HG02884 (cell line): ENCODE measurements at regions not wholly inside any gene's neighbourhood (a gene's known extent, or its start where the extent isn't known, plus 50 kb on each side); places are given as distances from the start of the nearest gene placed in this dataset.

Source experiments
- ATAC-seq: cut with Tn5 transposase; IDR thresholded peaks from one replicate; pipeline ENCODE4 v1.9.1; 2021; ENCODE audit warnings: mild to moderate bottlenecking, moderate library complexity; ENCODE audit not compliant: unreplicated experiment

GRCh38 chr6:165920896-165921671, 246.6 kb downstream of the TBXT start:
- no peak for ATAC-seq

- ATAC-seq: no peak
Observed at GRCh38 chr6:165917576-165917975, 250.1 kb downstream of the TBXT start.

DNA sequence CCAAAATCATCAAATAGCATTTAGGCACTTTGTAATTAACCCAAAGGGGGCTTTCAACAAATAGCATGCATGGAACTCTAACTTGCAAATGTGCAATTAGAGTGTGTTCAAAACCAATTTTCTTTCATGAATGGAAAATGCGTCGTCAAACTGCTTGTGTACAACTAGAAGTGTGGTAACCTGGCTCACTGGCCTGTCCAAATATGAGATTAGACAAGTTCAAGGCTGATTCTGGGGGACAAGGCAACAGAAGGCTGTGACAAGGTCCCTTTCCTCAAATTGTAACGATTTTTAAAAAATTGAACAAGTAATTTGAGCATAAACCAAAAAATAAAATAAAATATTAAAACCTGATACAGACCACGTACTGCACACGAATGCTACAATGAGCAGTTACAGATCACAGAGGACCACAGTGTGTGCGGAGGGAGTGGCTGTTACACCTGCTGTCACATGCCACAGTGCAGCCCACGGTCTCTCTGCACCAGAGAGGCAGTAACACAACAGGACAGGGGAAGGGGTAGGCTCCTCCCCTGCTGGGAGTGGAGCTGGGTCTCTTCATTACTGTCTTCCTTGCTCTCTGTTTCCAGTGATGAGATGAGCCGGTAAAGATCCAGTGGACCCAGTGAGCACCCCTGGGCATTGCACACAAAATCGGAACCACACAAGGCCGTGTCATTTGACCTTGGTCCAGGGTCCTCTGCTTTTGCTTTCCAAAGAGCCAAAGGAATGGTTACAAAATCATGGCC, 252.2 kb upstream of the PDE10A start:
- no peak for ATAC-seq

DNA sequence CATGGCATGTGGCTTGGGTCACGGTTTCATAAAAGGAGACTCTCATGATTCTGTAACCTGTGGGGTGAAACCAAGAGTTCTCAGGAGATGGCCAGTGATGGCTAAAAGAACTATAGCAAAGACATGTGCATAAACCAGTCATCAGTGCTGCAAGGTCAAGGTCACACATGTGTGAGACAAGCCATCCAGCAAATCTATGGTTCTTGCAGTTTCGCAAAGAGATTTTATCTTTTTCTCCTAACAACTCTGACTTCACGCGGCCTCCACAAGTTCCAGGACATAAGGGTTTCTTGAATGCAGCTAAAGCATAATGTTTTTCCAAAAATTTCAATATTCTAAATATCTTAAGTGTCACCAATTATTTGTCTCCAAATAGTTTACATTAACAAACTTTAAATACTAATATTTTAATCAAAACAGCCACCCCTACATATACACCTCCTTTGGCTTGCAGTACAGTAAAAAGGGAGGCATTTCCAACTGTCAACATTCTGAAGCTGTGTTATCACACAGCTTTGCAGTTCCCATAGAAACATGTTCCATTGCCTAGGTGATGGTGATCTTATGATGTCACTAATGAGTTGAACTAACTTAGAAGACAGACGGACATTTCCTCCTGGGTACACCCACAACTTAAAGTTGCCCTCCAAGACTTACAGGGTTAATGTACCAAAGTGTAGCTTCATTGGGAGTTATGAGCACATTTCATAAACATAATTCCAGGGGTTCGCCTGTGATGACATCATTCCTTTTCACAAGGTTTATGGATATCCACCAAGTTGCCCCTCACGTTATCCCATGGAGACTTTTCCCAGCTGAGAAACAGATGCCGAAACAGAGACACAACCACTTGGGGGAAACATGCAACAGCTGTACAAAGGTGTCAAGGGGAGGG, 250.9 kb upstream of the PDE10A start:
- no peak for ATAC-seq

GRCh38 chr6:165910184-165910966, 247.3 kb upstream of the PDE10A start:
- ATAC-seq: no peak

GRCh38 chr6:165906736-165907135, 243.7 kb upstream of the PDE10A start:
- no peak for ATAC-seq

DNA sequence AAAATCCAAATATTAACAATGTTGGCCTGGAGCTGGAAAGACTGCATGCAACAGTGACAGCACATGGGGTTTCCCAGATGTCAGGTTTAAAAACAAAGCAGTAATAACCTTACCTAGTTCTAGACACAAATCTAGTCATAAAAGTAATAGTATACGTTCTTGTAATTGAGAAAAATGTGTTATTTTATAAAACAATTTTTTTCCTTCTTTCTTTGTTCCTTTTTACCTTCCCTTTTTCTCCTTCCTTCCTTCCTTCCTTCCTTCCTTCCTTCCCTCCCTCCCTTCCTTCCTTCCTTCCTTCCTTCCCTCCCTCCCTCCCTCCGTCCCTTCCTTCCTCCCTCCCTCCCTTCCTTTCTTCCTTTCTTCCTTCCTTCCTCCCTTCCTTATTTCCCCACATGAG, 242.7 kb upstream of the PDE10A start:
- ATAC-seq: no peak

DNA sequence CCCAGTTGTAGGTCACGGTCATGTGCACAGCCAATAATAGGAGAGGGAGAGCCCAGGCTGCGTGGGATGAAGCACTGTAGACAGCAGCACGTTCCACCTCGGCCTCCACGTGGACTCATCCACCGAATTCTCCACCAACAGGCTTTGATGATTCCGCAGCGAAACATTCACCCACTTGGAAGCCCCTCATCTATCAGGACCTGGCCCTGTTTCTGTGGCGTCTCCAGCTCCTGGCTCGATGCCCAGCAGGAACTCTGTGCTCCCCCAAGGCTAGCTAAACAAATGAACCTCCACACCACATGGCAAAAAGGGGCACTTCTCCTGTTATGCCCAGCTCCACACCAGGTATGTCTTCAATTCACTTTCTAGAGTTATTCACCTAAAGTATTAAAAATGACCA, 237.9 kb upstream of the PDE10A start:
- ATAC-seq: no peak

DNA sequence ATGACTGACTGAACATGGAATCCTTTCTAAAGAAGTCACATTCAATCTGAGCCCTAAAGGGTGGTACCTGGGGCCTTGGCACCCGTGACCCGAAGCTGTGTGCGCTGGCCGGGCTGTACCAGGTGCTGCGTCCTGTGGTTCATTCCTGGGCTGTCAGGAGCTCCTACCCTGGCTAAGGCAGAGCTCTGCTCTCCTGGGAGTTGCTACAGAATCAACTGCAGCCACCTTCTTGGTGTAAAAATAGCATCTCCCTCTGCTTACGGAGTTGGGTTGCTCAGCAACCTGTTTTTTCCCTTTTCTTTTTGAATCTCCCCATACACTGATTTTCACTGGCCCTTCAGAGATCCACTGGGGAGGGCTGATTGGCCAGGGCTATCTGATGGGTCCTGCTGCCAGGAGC, 236.6 kb upstream of the PDE10A start:
- ATAC-seq: no peak

DNA sequence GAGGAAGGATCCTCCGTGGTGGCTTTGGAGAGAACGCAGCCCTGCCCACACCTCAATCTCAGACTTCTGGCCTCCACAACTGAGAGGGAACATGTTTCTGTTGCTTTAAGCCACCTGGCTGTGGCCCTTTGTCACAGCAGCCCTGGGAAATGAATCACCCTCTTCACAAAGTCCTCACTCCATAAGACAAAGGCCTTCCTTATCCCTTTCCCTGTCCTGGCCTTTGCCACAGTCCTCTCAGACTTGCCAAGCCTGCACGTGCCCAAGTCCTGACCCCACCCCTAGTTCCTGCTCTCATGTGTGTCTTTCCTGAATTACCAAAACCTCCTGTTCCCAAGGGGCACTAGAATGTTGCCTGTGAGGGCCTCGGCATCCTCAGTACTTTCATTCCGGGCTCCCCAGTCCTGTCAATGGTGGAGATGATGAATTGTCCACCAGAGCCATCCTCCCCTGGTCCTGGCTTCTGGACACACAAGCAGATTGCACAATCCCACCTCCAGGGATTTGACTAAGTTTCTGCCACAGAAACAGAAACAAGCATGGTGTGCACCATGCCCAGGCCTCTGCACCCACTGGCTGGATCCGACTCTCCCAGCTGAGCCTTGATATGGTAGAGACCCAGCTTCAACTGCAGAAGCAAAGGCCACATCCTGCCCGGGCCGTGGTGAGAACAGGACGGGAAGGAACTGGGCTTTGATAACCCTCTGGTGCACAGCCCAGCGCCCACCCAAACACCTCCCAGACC, 232.6 kb upstream of the PDE10A start:
- no peak for ATAC-seq

DNA sequence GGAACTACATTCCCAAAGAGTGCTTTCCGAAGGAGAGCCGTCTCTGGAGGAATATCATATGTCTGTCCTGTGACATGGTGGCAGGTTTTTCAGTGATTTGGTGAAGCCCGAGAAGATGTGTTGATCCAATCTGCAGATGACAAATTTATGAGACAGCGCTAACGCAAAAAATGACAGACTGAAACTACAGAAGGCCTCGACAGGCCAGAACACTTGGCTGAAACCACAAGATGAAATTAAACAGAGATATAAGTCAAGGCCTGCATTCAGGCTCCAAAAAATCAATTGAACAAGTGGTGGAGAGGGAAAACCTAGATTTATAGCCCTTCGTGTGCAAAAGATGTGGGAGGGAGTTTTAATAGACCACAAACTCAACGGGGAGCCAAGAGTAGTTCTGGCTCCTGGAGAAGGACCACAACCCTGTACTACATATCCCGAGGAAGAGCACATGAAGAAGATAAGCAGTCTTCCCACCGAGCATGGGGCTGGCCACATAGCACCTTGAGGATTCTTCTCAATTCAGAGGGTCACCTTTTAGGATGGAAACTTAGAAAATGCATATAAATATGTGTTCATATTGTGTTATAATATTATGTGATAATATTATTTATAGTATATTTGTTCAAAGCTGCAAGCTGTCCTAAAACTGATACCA, 231.3 kb upstream of the PDE10A start:
- no peak for ATAC-seq

- ATAC-seq: no peak
Observed at GRCh38 chr6:165893431-165893830, 230.4 kb upstream of the PDE10A start.

- ATAC-seq: no peak
Observed at GRCh38 chr6:165891320-165891719, 228.3 kb upstream of the PDE10A start.

DNA sequence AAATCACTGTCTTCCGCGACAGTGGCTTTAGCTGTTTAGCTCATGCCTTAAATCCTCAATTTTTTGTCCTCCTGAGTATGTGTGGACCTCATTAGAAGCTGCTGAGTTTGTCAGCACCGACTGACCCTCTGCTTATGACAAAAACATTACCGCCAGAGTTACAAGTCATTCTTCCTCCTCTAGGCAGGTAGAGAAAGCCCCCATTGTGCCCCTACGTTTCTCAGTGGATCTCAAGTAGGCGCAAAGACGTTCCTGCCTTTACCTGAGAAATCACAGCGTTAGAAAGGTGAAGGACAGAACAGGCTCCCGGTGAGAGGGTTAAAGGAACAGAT, 227.3 kb upstream of the PDE10A start:
- ATAC-seq: no peak

- ATAC-seq: no peak
Observed at GRCh38 chr6:165889636-165890403, 226.8 kb upstream of the PDE10A start.

- ATAC-seq: no peak
Observed at GRCh38 chr6:165886169-165886568, 223.1 kb upstream of the PDE10A start.

DNA sequence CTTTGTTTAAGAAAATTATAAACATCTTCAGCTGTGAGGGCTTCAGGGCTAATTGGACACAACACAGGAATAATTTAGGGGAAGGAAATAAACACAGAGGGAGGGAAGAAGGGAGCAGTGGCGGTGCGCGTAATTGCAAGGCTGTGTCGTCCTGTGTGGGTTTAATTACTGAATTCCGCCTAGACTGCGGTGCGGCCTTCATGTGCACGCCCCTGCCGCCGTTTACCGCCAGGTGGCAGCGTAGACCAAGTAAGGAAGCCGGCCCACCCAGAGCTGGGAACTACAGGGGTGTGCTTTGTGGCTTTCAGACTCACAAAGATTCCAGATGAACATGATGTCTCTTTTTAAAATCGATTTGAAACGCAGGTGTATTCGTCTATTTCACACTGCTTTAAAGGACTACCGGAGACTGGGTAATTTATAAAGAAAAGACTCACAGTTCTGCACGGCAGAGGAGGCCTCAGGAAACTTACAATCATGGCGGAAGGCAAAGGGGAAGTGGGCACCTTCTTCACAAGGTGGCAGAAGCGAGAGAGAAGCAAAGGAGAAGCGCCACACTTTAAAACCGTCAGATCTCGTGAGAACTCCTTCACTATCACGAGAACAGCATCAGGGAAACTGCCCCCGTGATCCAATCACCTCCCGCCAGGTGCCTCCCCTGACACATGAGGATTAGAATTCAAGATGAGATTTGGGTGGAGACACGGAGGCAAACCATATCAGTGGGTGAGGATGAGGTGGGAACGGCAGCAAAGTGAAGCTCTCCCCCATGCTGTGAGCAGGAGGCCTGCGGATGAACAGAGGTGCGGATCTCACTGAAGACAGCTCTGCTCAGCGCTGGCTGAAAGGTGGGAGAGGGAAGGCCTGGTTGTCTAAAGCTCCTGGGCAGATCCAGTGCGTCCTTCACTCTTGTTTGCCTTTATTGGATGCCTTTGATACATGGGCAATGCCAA, 222.0 kb upstream of the PDE10A start:
- ATAC-seq: peak; percentile 97
